ENCODE measurements at regions not wholly inside any gene's neighbourhood (a gene's known extent, or its start where the extent isn't known, plus 50 kb on each side); places are given as distances from the start of the nearest gene placed in this dataset.

DNA sequence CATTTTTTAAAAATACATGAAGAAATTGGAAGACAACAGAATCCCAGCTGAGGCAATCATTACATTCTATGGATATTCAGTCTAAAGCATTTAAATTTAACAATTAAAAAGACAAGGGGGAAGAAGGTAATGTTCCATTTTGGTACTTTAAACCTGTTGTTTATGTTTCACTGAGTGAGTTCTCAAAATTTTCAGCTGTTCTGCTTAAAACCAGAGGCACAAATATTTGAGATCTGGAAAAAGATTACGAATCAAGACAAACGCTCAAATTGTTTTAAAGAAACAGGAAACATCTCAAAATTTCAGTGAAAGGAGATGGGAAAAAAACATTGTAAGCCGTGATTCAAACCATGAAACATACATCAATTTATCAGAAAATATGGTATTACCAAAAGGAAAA is 656.2 kb upstream of the CHAC2 start:
- no TSS peak for BruUV-seq (replicated peaks)
- Mint-ChIP-seq H3K36me3 (ENCODE audit: insufficient read depth, unreplicated experiment) (no peaks in the 10 kb centered on the region), H3K27ac (ENCODE audit: low read depth, unreplicated experiment) (no peak overlapping the region), H3K4me3 (ENCODE audit: unreplicated experiment) (no peak overlapping the region), H3K9me3 (ENCODE audit: unreplicated experiment) (no peaks in the 10 kb centered on the region), H3K4me1 (ENCODE audit: insufficient read depth, unreplicated experiment) (no peaks in the 10 kb centered on the region), H3K27me3 (ENCODE audit: insufficient read depth, unreplicated experiment) (no peaks in the 10 kb centered on the region)
- TF ChIP-seq, protein P1, sequence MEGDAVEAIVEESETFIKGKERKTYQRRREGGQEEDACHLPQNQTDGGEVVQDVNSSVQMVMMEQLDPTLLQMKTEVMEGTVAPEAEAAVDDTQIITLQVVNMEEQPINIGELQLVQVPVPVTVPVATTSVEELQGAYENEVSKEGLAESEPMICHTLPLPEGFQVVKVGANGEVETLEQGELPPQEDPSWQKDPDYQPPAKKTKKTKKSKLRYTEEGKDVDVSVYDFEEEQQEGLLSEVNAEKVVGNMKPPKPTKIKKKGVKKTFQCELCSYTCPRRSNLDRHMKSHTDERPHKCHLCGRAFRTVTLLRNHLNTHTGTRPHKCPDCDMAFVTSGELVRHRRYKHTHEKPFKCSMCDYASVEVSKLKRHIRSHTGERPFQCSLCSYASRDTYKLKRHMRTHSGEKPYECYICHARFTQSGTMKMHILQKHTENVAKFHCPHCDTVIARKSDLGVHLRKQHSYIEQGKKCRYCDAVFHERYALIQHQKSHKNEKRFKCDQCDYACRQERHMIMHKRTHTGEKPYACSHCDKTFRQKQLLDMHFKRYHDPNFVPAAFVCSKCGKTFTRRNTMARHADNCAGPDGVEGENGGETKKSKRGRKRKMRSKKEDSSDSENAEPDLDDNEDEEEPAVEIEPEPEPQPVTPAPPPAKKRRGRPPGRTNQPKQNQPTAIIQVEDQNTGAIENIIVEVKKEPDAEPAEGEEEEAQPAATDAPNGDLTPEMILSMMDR (IDR thresholded peaks at IDR 0.05; ENCODE audit: unreplicated experiment): no peak
- CTCF ChIA-PET: no interaction called here
- POLR2A ChIA-PET: interaction anchor here (0.7 kb wide), 1 partner anchor 14 kb away, joined by 3 read pairs; no protein-coding TSS in a partner anchor
- DNase-seq (ENCODE audit: unreplicated experiment): no peak
- intact Hi-C loops (cut with micrococcal nuclease): no loop called here

DNA sequence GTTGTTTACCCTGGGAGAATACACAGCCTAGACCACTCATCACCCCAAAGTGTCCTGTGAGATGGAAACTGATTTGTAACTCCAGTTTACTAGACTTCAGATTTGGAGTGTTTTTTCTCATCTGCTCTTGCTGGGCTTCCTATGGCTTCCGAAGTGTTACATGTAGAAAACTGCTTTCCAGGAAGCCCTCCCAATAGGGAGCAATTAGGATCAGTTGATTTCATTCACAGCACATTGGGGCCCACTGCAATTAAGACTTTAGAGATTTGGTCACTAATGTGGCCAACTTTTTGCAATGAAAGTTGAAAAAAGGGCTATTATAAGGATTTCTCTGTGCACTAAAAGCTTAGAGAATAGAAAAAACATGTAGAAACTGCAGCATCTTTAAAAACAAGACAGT is 656.6 kb upstream of the CHAC2 start:
- intact Hi-C loops (cut with micrococcal nuclease): no loop called here
- no peak overlapping the region for H3K4me3 Mint-ChIP-seq (ENCODE audit: unreplicated experiment)
- no peaks in the 10 kb centered on the region for H3K4me1 Mint-ChIP-seq (ENCODE audit: insufficient read depth, unreplicated experiment)
- ChIA-PET CTCF (no interaction called here), POLR2A (interaction anchor here (0.7 kb wide), 1 partner anchor 13 kb away, joined by 3 read pairs; no protein-coding TSS in a partner anchor)
- TF ChIP-seq, protein P1 (IDR thresholded peaks at IDR 0.05; ENCODE audit: unreplicated experiment): no peak
- H3K36me3 Mint-ChIP-seq (ENCODE audit: insufficient read depth, unreplicated experiment): no peaks in the 10 kb centered on the region
- H3K27me3 Mint-ChIP-seq (ENCODE audit: insufficient read depth, unreplicated experiment): no peaks in the 10 kb centered on the region
- no peak overlapping the region for H3K27ac Mint-ChIP-seq (ENCODE audit: low read depth, unreplicated experiment)
- no TSS peak for BruUV-seq (replicated peaks)
- DNase-seq (ENCODE audit: unreplicated experiment): no peak
- no peaks in the 10 kb centered on the region for H3K9me3 Mint-ChIP-seq (ENCODE audit: unreplicated experiment)

DNA sequence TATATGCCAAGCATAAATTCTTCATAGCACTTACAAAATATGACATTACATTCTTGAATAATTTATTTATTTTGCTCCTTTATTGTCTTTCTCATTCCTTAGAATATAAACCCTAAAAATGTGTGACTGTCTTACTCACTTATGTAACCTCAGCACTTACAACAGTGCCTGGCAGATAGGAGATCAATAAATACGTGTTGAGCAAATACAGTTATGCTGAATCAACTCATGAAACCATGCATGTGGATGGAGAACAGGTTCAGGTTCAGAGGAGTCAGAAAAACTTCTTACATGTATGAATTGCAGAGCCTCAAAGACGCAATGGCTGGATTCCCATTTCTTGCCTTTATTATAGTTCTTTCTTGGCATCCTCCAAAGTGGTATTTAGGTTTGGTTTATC is 659.4 kb upstream of the CHAC2 start:
- Mint-ChIP-seq H3K9me3 (ENCODE audit: unreplicated experiment) (no peaks in the 10 kb centered on the region), H3K27ac (ENCODE audit: low read depth, unreplicated experiment) (no peak overlapping the region), H3K27me3 (ENCODE audit: insufficient read depth, unreplicated experiment) (no peaks in the 10 kb centered on the region), H3K4me3 (ENCODE audit: unreplicated experiment) (no peak overlapping the region), H3K4me1 (ENCODE audit: insufficient read depth, unreplicated experiment) (peaks cover 9% of the 10 kb centered on the region), H3K36me3 (ENCODE audit: insufficient read depth, unreplicated experiment) (no peaks in the 10 kb centered on the region)
- TF ChIP-seq, protein P1 (IDR thresholded peaks at IDR 0.05; ENCODE audit: unreplicated experiment): no peak
- ChIA-PET POLR2A (no interaction called here), CTCF (no interaction called here)
- BruUV-seq (replicated peaks): no TSS peak
- intact Hi-C loops (cut with micrococcal nuclease): no loop called here
- DNase-seq (ENCODE audit: unreplicated experiment): no peak

DNA sequence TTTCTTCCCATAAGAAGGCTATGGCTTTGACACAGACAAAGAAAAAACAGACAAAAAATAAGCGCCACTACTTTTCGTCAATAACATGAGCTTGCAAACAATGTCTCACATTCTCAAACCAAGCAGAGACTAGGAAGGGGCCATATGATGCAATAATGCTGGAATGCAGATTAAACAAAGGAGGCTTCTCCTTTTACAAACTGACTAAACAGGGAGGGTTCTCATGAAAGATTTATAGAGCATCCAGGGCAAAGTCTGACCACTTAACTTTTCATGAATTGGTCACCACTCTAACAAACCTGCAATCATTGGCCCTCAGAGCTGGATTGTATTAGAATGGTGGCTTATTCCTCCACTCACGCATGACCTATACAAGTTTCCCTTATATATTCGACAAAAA is 663.3 kb upstream of the CHAC2 start:
- intact Hi-C loops (cut with micrococcal nuclease): no loop called here
- ChIA-PET CTCF (no interaction called here), POLR2A (no interaction called here)
- Mint-ChIP-seq H3K27ac (ENCODE audit: low read depth, unreplicated experiment) (no peak overlapping the region), H3K9me3 (ENCODE audit: unreplicated experiment) (no peaks in the 10 kb centered on the region), H3K4me3 (ENCODE audit: unreplicated experiment) (no peak overlapping the region), H3K36me3 (ENCODE audit: insufficient read depth, unreplicated experiment) (no peaks in the 10 kb centered on the region), H3K4me1 (ENCODE audit: insufficient read depth, unreplicated experiment) (peaks cover 15% of the 10 kb centered on the region), H3K27me3 (ENCODE audit: insufficient read depth, unreplicated experiment) (no peaks in the 10 kb centered on the region)
- peak; percentile 65 for DNase-seq (ENCODE audit: unreplicated experiment)
- BruUV-seq (replicated peaks): no TSS peak
- TF ChIP-seq, protein P1 (IDR thresholded peaks at IDR 0.05; ENCODE audit: unreplicated experiment): no peak
